ENCODE measurements at regions not wholly inside any gene's neighbourhood (a gene's known extent, or its start where the extent isn't known, plus 50 kb on each side); places are given as distances from the start of the nearest gene placed in this dataset.
"Not testable (repeated sequence)": the region's sequence is repeated elsewhere in the genome, so short reads cannot be mapped to it uniquely, and the experiment has no call there.

DNA sequence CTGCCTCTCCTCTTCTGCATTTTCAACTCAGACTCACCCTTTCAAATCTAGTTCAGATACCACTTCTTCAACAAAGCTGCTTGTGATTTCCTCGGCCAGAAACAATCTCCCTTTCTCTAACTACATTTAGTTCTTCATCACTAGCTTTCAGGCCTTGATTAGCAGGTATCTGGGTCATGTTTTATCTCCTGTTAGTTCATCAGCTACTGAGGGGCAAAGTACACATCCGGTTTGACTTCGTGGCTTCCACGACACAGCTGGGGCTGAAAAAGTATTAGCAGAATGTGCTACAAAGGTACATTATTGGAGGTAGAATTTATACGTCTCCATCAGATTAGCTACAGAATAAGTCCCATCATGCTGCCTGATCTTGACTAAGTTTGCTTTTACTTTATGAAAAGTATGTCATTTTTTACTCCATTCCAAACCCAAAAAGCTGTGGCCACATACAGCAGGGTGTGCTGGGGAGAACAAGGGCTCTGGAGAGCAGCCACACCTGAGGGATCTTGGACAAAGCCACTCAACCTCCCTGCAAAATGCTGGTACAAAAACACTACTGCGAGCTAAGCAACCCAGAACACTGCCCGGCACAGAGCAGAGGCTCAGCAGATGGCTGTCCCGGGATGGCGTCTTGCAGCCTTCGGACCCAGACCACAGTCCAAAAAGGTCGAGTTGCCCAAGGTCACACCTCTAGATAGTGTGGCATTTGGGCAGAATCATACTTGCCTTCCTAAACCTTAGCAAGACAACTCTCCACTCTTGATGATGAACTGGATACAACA is 120.5 kb upstream of the PRKX start:
- in situ Hi-C loops (cut with HindIII; ENCODE audit: low pct_ligation_motif_present, low sequenced_read_pairs); H3K4me3 ChIP-seq (ENCODE audit: low read depth, low read length); H3K36me3 ChIP-seq (replicated peaks); H3K27me3 ChIP-seq (replicated peaks); H3K27ac ChIP-seq; DNase-seq: not testable (repeated sequence)

DNA sequence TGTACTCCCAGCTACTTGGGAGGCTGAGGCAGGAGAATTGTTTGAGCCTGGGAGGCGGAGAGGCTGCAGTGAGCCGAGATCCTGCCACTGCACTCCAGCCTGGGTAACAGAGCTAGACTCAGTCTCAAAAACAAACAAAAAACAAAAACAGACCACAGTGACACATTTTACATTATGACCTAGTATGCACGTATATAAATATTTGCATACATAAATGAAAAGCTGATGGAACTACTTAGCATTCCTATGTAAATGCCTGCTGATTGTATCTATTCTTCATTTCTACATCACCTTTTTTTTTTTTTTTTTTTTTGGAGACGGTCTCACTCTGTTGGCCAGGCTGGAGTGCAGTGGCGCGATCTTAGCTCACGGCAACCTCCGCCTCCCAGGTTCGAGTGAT is 116.6 kb upstream of the PRKX start:
- in situ Hi-C loops (cut with HindIII; ENCODE audit: low pct_ligation_motif_present, low sequenced_read_pairs): not testable (repeated sequence)

DNA sequence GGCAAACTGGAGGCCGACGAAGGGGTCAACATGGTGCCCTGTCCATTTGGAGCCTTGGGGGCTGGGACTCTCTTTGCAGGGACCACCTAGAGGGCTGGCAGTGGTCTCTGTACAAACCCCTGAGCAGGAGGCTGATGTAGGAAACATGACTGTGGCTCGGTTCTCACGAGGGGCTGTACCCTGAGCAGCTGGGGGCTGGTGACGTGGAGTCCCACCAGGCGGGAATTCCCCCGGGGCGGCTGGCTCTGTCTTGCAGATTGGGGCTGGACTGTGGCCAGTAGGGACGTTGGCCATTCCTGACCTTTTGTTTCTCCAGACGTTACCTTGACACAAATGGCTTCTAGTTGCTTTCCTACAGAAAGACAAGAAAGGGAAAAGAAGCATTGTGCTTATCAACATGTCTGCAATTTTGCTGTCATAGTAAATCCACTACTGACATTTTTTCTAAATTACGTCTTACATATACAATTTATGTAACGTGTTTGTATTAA is 115.6 kb upstream of the PRKX start:
- DNase-seq; H3K4me3 ChIP-seq (ENCODE audit: low read depth, low read length); in situ Hi-C loops (cut with HindIII; ENCODE audit: low pct_ligation_motif_present, low sequenced_read_pairs); H3K27ac ChIP-seq; H3K27me3 ChIP-seq (replicated peaks); H3K36me3 ChIP-seq (replicated peaks): not testable (repeated sequence)

More for the DNA sequence above, 116.6 kb upstream of the PRKX start:
- DNase-seq; H3K27me3 ChIP-seq (replicated peaks); H3K27ac ChIP-seq; H3K4me3 ChIP-seq (ENCODE audit: low read depth, low read length); H3K36me3 ChIP-seq (replicated peaks): not testable (repeated sequence)

DNA sequence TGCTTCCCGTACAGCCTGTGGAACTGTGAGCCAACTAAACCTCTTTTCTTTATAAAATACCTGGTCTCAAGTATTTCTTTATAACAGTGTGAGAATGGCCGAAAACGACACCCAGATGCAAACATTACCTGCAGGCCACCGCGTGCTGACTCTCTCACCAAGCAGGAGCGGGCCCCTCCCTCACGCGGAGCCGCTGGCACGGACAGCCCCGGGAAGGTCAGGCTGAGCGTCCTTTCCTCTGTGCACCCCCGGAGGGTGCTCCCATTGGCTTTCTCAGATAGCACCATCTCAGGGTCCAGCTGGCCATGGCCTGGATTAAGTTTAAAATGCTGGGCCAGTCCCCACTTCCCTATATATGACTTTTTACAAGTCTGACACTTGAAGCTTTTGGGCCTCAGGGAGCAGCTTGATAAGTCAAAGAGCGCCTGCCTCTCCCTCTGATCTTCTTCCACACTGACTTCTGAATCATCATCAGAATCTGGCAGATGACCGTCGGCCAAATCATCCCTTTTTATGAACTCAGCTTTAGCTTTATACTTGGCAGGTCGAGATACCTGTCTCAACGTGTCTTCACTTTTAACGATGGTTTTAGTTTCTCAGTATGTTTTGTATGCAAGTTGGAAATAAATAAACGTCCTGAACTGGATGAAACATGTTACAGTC is 115.1 kb upstream of the PRKX start:
- H3K27ac ChIP-seq; DNase-seq; in situ Hi-C loops (cut with HindIII; ENCODE audit: low pct_ligation_motif_present, low sequenced_read_pairs); H3K27me3 ChIP-seq (replicated peaks); H3K4me3 ChIP-seq (ENCODE audit: low read depth, low read length); H3K36me3 ChIP-seq (replicated peaks): not testable (repeated sequence)

DNA sequence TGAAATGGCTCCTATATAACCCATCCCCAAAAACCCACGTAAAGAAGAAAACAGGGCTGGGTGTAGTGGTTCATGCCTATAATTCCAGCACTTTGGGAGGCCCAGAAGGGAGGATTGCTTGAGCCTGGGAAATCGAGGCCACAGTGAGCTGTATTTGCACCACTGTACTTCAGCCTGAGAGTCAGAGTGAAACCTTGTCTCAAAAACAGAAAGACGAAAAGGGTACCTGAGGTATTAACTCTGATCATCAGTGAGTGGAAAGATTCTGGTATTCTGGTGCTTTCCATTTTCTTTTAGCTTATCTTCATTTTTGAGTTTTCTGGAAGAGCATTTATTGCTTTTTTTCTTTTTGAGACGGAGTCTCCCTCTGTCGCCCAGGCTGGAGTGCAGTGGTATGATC is 110.6 kb upstream of the PRKX start:
- DNase-seq: not testable (repeated sequence)

DNA sequence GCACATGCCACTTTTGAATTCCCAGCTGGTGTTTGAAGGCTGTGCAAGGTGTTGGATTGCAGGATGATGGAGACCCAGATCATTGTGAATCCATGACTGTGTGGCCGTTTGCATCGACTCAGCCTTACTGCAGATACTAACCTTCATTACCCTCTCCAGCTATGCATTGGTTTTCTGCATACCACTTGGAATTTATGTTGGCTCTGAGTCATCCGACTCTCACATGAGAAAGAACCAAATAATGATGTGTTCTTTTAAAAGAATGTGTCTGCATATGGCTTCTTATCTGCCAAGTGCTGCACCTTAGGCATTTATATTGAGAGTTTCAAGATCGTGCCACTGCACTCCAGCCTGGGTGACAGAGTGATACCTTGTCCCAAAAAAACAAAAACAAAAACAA is 106.7 kb upstream of the PRKX start:
- Histone ChIP-seq H3K4me3 (ENCODE audit: low read depth, low read length) (no peak overlapping the region), H3K27ac (peak overlapping the region; percentile 57), H3K27me3 (replicated peaks) (no peaks in the 10 kb centered on the region), H3K36me3 (replicated peaks) (peaks cover 9% of the 10 kb centered on the region)
- in situ Hi-C loops (cut with HindIII; ENCODE audit: low pct_ligation_motif_present, low sequenced_read_pairs): no loop called here
- peak; percentile 88 for DNase-seq
- TF ChIP-seq, protein P1, sequence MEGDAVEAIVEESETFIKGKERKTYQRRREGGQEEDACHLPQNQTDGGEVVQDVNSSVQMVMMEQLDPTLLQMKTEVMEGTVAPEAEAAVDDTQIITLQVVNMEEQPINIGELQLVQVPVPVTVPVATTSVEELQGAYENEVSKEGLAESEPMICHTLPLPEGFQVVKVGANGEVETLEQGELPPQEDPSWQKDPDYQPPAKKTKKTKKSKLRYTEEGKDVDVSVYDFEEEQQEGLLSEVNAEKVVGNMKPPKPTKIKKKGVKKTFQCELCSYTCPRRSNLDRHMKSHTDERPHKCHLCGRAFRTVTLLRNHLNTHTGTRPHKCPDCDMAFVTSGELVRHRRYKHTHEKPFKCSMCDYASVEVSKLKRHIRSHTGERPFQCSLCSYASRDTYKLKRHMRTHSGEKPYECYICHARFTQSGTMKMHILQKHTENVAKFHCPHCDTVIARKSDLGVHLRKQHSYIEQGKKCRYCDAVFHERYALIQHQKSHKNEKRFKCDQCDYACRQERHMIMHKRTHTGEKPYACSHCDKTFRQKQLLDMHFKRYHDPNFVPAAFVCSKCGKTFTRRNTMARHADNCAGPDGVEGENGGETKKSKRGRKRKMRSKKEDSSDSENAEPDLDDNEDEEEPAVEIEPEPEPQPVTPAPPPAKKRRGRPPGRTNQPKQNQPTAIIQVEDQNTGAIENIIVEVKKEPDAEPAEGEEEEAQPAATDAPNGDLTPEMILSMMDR (IDR thresholded peaks at IDR 0.05; ENCODE audit: low read depth, low read length, missing control alignments): no peak

More for the DNA sequence above, 110.6 kb upstream of the PRKX start:
- H3K27me3 ChIP-seq (replicated peaks); in situ Hi-C loops (cut with HindIII; ENCODE audit: low pct_ligation_motif_present, low sequenced_read_pairs); H3K27ac ChIP-seq; H3K36me3 ChIP-seq (replicated peaks); H3K4me3 ChIP-seq (ENCODE audit: low read depth, low read length): not testable (repeated sequence)

DNA sequence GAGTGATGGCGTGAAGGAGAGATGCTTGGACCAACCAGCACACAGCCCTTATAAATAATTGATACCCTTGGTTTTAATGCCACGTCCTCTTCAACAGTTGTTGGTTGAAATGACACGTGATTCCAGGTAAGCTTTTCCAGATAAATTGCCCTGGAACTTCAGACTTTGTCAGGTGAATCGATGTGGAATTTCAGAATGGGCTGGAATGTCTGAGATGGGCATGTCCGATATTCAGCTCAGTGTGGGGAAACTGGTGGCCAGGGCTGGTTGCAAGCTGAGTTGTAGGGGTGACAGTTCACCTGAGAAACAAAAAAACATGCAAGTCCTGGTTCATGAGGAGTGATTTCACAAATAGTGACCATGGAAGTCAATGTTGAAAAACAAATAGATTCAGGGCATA is 104.0 kb upstream of the PRKX start:
- in situ Hi-C loops (cut with HindIII; ENCODE audit: low pct_ligation_motif_present, low sequenced_read_pairs); H3K27me3 ChIP-seq (replicated peaks); H3K4me3 ChIP-seq (ENCODE audit: low read depth, low read length); H3K36me3 ChIP-seq (replicated peaks); DNase-seq; H3K27ac ChIP-seq: not testable (repeated sequence)

DNA sequence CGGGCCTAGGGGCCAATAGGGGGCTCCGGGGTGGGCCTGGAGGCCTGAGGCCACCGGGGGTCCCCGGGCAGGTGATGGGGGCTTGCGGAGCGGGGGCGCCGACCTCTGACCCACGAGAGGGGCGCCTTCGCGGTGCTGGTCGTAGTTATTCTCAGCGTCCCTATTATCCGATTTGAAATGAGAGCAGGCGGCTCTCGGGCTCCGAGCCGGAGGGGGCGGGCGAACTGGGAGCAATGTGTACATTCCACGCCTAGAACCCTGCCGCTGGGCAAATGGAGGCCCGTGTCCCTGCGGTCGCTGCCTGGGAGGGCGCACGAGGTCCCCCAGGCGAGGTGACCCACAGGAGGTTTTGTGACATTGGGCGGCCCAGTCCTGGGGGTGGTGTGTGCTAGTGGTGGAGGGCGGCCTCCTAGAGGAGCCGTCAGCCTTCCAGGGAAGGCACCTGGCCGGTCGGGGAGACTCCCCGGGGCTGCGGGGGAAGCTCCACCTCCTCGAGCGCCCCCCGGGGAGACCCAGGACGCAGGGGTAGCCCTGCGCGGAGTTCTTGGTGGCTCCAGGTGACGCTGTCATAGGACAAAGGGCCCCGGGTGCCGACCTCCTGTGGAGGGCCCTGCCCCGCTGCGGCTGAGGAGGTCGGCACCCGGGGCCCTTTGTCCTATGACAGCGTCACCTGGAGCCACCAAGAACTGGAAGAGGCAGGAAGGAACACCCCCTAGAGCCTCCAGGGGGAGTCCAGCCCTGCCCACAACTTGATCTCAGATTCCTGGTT is 102.6 kb upstream of the PRKX start:
- in situ Hi-C loops (cut with HindIII; ENCODE audit: low pct_ligation_motif_present, low sequenced_read_pairs): no loop called here
- TF ChIP-seq, protein P1 (IDR thresholded peaks at IDR 0.05; ENCODE audit: low read depth, low read length, missing control alignments): peak; percentile 40

More for the DNA sequence above, 102.6 kb upstream of the PRKX start:
- Histone ChIP-seq H3K4me3 (ENCODE audit: low read depth, low read length) (peak overlapping the region; percentile 63), H3K27me3 (replicated peaks) (no peaks in the 10 kb centered on the region), H3K27ac (peak overlapping the region; percentile 81), H3K36me3 (replicated peaks) (peaks cover 9% of the 10 kb centered on the region)
- peak; percentile 32 for DNase-seq

All from brain microvascular endothelial cell (primary cell).